ENCODE measurements at regions not wholly inside any gene's neighbourhood (a gene's known extent, or its start where the extent isn't known, plus 50 kb on each side); places are given as distances from the start of the nearest gene placed in this dataset.
"Not testable (repeated sequence)": the region's sequence is repeated elsewhere in the genome, so short reads cannot be mapped to it uniquely, and the experiment has no call there.

GRCh38 chr4:12431259-12431658, 1002.6 kb upstream of the HS3ST1 start:
- not testable (repeated sequence) for DNase-seq

- no peak for DNase-seq
These were observed 992.7 kb upstream of the HS3ST1 start for GRCh38 chr4:12421364-12421763.

GRCh38 chr4:12416755-12417154, 988.1 kb upstream of the HS3ST1 start:
- no peak for DNase-seq

GRCh38 chr4:12414181-12414812, 985.6 kb upstream of the HS3ST1 start:
- no peak for DNase-seq

GRCh38 chr4:12411072-12411471, 982.4 kb upstream of the HS3ST1 start:
- DNase-seq, result no peak

- DNase-seq, result peak; percentile 28
These were observed 981.0 kb upstream of the HS3ST1 start for GRCh38 chr4:12409507-12410190.

- DNase-seq, result no peak
These were observed 979.7 kb upstream of the HS3ST1 start for GRCh38 chr4:12408364-12408763.

GRCh38 chr4:12403175-12403574, 974.5 kb upstream of the HS3ST1 start:
- DNase-seq, result no peak

- no peak for DNase-seq
These were observed 971.1 kb upstream of the HS3ST1 start for GRCh38 chr4:12399781-12400180.

- no peak for DNase-seq
These were observed 965.1 kb upstream of the HS3ST1 start for GRCh38 chr4:12393631-12394262.

- no peak for DNase-seq
These were observed 960.9 kb upstream of the HS3ST1 start for GRCh38 chr4:12389604-12390003.

GRCh38 chr4:12382567-12382966, 953.9 kb upstream of the HS3ST1 start:
- no peak for DNase-seq

GRCh38 chr4:12379191-12379590, 950.5 kb upstream of the HS3ST1 start:
- no peak for DNase-seq

GRCh38 chr4:12375805-12376204, 947.1 kb upstream of the HS3ST1 start:
- no peak for DNase-seq

GRCh38 chr4:12365869-12366268, 937.2 kb upstream of the HS3ST1 start:
- DNase-seq, result not testable (repeated sequence)

GRCh38 chr4:12360391-12360790, 931.7 kb upstream of the HS3ST1 start:
- DNase-seq, result no peak

GRCh38 chr4:12359420-12359819, 930.7 kb upstream of the HS3ST1 start:
- no peak for DNase-seq

- not testable (repeated sequence) for DNase-seq
These were observed 904.4 kb upstream of the HS3ST1 start for GRCh38 chr4:12333083-12333482.

- no peak for DNase-seq
These were observed 896.3 kb upstream of the HS3ST1 start for GRCh38 chr4:12324965-12325364.

GRCh38 chr4:12319765-12320164, 891.1 kb upstream of the HS3ST1 start:
- no peak for DNase-seq

GRCh38 chr4:12304905-12305304, 876.2 kb upstream of the HS3ST1 start:
- no peak for DNase-seq

- DNase-seq, result no peak
These were observed 867.7 kb upstream of the HS3ST1 start for GRCh38 chr4:12296366-12296765.

- DNase-seq, result no peak
These were observed 865.3 kb upstream of the HS3ST1 start for GRCh38 chr4:12293906-12294525.

GRCh38 chr4:12286351-12286750, 857.7 kb upstream of the HS3ST1 start:
- DNase-seq, result peak; percentile 36
